GM12878 (cell line): ENCODE measurements at regions not wholly inside any gene's neighbourhood (a gene's known extent, or its start where the extent isn't known, plus 50 kb on each side); places are given as distances from the start of the nearest gene placed in this dataset.

Experiments used
- ATAC-seq: fragments of 200-7000 bp; cut with Tn5 transposase; 3 replicates; pipeline ENCODE4 v1.9.1; 2020; ENCODE audit warnings: mild to moderate bottlenecking, moderate library complexity
- BruUV-seq: library from RNA; stranded (reverse); fragments of 400-500 nt; replicated peaks from 2 replicates; lab custom pipeline; 2021; lab: Mats Ljungman, UMichigan
- CTCF ChIA-PET: fragments of 300-600 bp; sonication (Branson Sonifier 250); formaldehyde crosslinking; extraction: SDS; loops from one replicate; lab custom pipeline; 2021; ENCODE audit warnings: inconsistent platforms; lab: Yijun Ruan, JAX
- POLR2A ChIA-PET: fragments of 350-600 bp; formaldehyde crosslinking; extraction: SDS; loops from one replicate; lab custom pipeline; 2021; ENCODE audit warnings: inconsistent platforms; lab: Charles Lee
- RAD21 ChIA-PET: fragments of 300-600 bp; sonication (Branson Sonifier 250); formaldehyde crosslinking; loops from one replicate; lab custom pipeline; 2023; ENCODE audit warnings: antibody characterized with exemption; ENCODE audit not compliant: unreplicated experiment; lab: Charles Lee
- SMC1A ChIA-PET: fragments of 300-600 bp; sonication (Branson Sonifier 250); formaldehyde crosslinking; loops from one replicate; lab custom pipeline; 2023; ENCODE audit not compliant: unreplicated experiment, uncharacterized antibody; lab: Charles Lee
- DNase-seq: peaks from one replicate; pipeline ENCODE4 v3.0.0-alpha.2; 2011; ENCODE audit warnings: low read depth, low spot score
- FAIRE-seq: peaks from 3 replicates; lab custom pipeline; 2011; peaks lifted over from hg19 to GRCh38; lab: Jason Lieb, UNC
- H2AFZ ChIP-seq: 2 replicates; pipeline ENCODE4 v1.6.0; 2011; ENCODE audit warnings: low read depth, low read length, control low read depth; ENCODE audit not compliant: control insufficient read depth
- H3K27ac ChIP-seq: 2 replicates; pipeline ENCODE4 v1.5.1; 2011; ENCODE audit warnings: control low read depth; ENCODE audit not compliant: control insufficient read depth, insufficient read depth
- H3K27me3 ChIP-seq, 2 experiments: replicated peaks in 1 of 2; 2 replicates each; pipeline versions ENCODE4 v1.6.0 to v1.6.1; 2011; ENCODE audit warnings: low read length in 1 of 2; ENCODE audit not compliant: control insufficient read depth in 2 of 2, insufficient read depth in 2 of 2
- H3K36me3 ChIP-seq, 2 experiments: 2 replicates each; pipeline ENCODE4 v1.5.1; 2011; ENCODE audit warnings: low read length in 1 of 2; ENCODE audit not compliant: control insufficient read depth in 2 of 2, insufficient read depth in 2 of 2
- H3K4me1 ChIP-seq: 2 replicates; pipeline ENCODE4 v1.6.1; 2011; ENCODE audit warnings: mild to moderate bottlenecking, low read length, moderate library complexity, mixed read lengths; ENCODE audit not compliant: control insufficient read depth, insufficient read depth
- H3K4me2 ChIP-seq: 2 replicates; pipeline ENCODE4 v1.6.0; 2011; ENCODE audit warnings: control low read depth; ENCODE audit not compliant: control insufficient read depth, insufficient read depth
- H3K4me3 ChIP-seq: fragments of 200-600 bp; sonication (generic); 2 replicates; pipeline ENCODE4 v1.5.1; 2016
- H3K79me2 ChIP-seq: 2 replicates; pipeline ENCODE4 v1.6.0; 2011; ENCODE audit warnings: low read length; ENCODE audit not compliant: control insufficient read depth, insufficient read depth
- H3K9ac ChIP-seq: 2 replicates; pipeline ENCODE4 v1.8.0; 2011; ENCODE audit warnings: low read length, control low read depth, mixed read lengths; ENCODE audit not compliant: control insufficient read depth, insufficient read depth
- H3K9me3 ChIP-seq: replicated peaks from 3 replicates; pipeline ENCODE4 v1.5.1; 2011; ENCODE audit warnings: mild to moderate bottlenecking, low read length; ENCODE audit not compliant: control insufficient read depth, insufficient read depth
- H4K20me1 ChIP-seq: 2 replicates; pipeline ENCODE4 v1.6.0; 2011; ENCODE audit not compliant: control insufficient read depth, insufficient read depth
- CTCF ChIP-seq, 3 experiments: IDR thresholded peaks in 2 of 3; conservative IDR thresholded peaks in 1 of 3; 2 replicates each; pipeline ENCODE4 v1.5.1; 2011; ENCODE audit warnings: low read depth in 3 of 3, low read length in 3 of 3, mild to moderate bottlenecking in 3 of 3, control low read depth in 2 of 3, moderate library complexity in 2 of 3, inconsistent platforms in 1 of 3, mixed read lengths in 1 of 3; ENCODE audit not compliant: control insufficient read depth in 2 of 3, insufficient read depth in 1 of 3; ENCODE audit errors: extremely low read depth in 1 of 3
- IRF3 ChIP-seq: fragments of 450-650 bp; IDR thresholded peaks from 2 replicates; pipeline ENCODE4 v1.6.1; 2014; ENCODE audit warnings: mild to moderate bottlenecking
- MXI1 ChIP-seq: fragments of 150-350 bp; IDR thresholded peaks from 2 replicates; pipeline ENCODE4 v1.6.1; 2011; ENCODE audit warnings: low read depth, mild to moderate bottlenecking, inconsistent platforms, low read length, improper control_type of control experiment
- NFXL1 ChIP-seq: fragments of 450-650 bp; IDR thresholded peaks from 2 replicates; pipeline ENCODE4 v1.6.1; 2017; ENCODE audit warnings: antibody characterized with exemption, mild to moderate bottlenecking, borderline replicate concordance
- PAX8 ChIP-seq: fragments of 450-650 bp; IDR thresholded peaks from 2 replicates; pipeline ENCODE4 v1.6.1; 2017; ENCODE audit warnings: mild to moderate bottlenecking, moderate library complexity
- RFX5 ChIP-seq: IDR thresholded peaks from 2 replicates; pipeline ENCODE4 v1.6.1; 2011; ENCODE audit warnings: low read depth, low read length, improper control_type of control experiment
- SMC3 ChIP-seq: IDR thresholded peaks from 2 replicates; pipeline ENCODE4 v1.6.1; 2011; ENCODE audit warnings: low read length, improper control_type of control experiment, borderline replicate concordance
- STAT1 ChIP-seq: fragments of 450-650 bp; conservative IDR thresholded peaks from 2 replicates; pipeline ENCODE4 v1.6.1; 2014; ENCODE audit warnings: antibody characterized with exemption, mild to moderate bottlenecking
- STAT3 ChIP-seq: IDR thresholded peaks from 2 replicates; pipeline ENCODE4 v1.6.1; 2011; ENCODE audit warnings: low read depth, low read length, improper control_type of control experiment
- SUPT20H ChIP-seq: IDR thresholded peaks from 2 replicates; pipeline ENCODE4 v1.6.1; 2011; ENCODE audit warnings: low read depth, mild to moderate bottlenecking, low read length, moderate library complexity, borderline replicate concordance; ENCODE audit not compliant: control insufficient read depth
- YY1 ChIP-seq: IDR thresholded peaks from 2 replicates; pipeline ENCODE4 v1.6.1; 2011; ENCODE audit warnings: low read depth, mild to moderate bottlenecking, low read length
- ZBTB4 ChIP-seq: fragments of 450-650 bp; formaldehyde crosslinking; IDR thresholded peaks from 2 replicates; pipeline ENCODE4 v1.4.0; 2022; ENCODE audit warnings: mild to moderate bottlenecking, moderate library complexity
- ZNF217 ChIP-seq: fragments of 450-650 bp; IDR thresholded peaks from 2 replicates; pipeline ENCODE4 v1.6.1; 2017; ENCODE audit warnings: antibody characterized with exemption, mild to moderate bottlenecking
- ZNF687 ChIP-seq: fragments of 450-650 bp; IDR thresholded peaks from 2 replicates; pipeline ENCODE4 v1.6.1; 2017; ENCODE audit warnings: mild to moderate bottlenecking, moderate library complexity
- WGBS: methylation state at CpG from one replicate; pipeline ENCODE4 v1.1.6; 2016; ENCODE audit warnings: low lambda C conversion rate; ENCODE audit not compliant: insufficient replicate concordance, insufficient coverage; ENCODE audit errors: missing lambda C conversion rate; 5-methylcytosine and 5-hydroxymethylcytosine counted together
- in situ Hi-C: fragments of 300-500 bp; cut with MboI; formaldehyde crosslinking; loops from 9 replicates; pipeline ENCODE4 v1.14.3; 2018; ENCODE audit warnings: mixed read lengths
- intact Hi-C: fragments of 100-400 bp; cut with micrococcal nuclease; formaldehyde crosslinking; loops from one replicate; pipeline ENCODE4 v1.14.2; 2022; ENCODE audit not compliant: unreplicated experiment

GRCh38 chr1:170366980-170367379 is 165.0 kb upstream of the GORAB start:
- POLR2A ChIA-PET = no interaction called here
- Histone ChIP-seq H3K36me3 (no peaks in the 10 kb centered on the region), H3K4me1 (no peaks in the 10 kb centered on the region), H2AFZ (no peak overlapping the region), H3K27me3 (no peaks in the 10 kb centered on the region), H3K9me3 (no peaks in the 10 kb centered on the region), H3K79me2 (no peaks in the 10 kb centered on the region), H3K4me3 (no peak overlapping the region), H4K20me1 (no peaks in the 10 kb centered on the region), H3K9ac (no peak overlapping the region), H3K27ac (no peak overlapping the region), H3K4me2 (no peak overlapping the region)
- SMC1A ChIA-PET = interaction anchor here (0.9 kb wide), 1 partner anchor 10 kb away, joined by 3 read pairs; no protein-coding TSS in a partner anchor
- BruUV-seq = no TSS peak
- ATAC-seq = no peak
- no peak for DNase-seq
- no peak for FAIRE-seq
- in situ Hi-C loops = no loop called here
- intact Hi-C loops = no loop called here
- CTCF ChIA-PET = interaction anchor here (0.6 kb wide), 1 partner anchor 1787 kb away, joined by 3 read pairs; no protein-coding TSS in a partner anchor
- 25% methylated on average over 2 of the region's 2 CpGs for WGBS
- RAD21 ChIA-PET = no interaction called here
- no peak for TF ChIP-seq STAT1
- TF ChIP-seq NFXL1 = no peak
- no peak for TF ChIP-seq SMC3
- no peak for TF ChIP-seq IRF3
- no peak for TF ChIP-seq MXI1
- TF ChIP-seq PAX8 = no peak
- TF ChIP-seq ZBTB4 (CRISPR knock-in tag) = no peak
- TF ChIP-seq CTCF (IDR thresholded peaks at IDR 0.05 in 2 of 3, conservative IDR thresholded peaks at IDR 0.05 in 1 of 3; ENCODE audit: control insufficient read depth in 2 of 3, extremely low read depth in 1 of 3, insufficient read depth in 1 of 3, low read depth in 3 of 3, low read length in 3 of 3) = no peak
- TF ChIP-seq YY1 = no peak
- no peak for TF ChIP-seq STAT3
- TF ChIP-seq ZNF687 = no peak
- TF ChIP-seq RFX5 = no peak
- no peak for TF ChIP-seq ZNF217
- TF ChIP-seq SUPT20H = no peak
